ENCODE measurements at regions not wholly inside any gene's neighbourhood (a gene's known extent, or its start where the extent isn't known, plus 50 kb on each side); places are given as distances from the start of the nearest gene placed in this dataset.

GRCh38 chr2:160634436-160634835 lies 140.8 kb upstream of the RBMS1 start:
- no peak for DNase-seq (ENCODE audit: low read depth, low spot score)
- ATAC-seq: no peak
- H3K4me1 ChIP-seq (ENCODE audit: control insufficient read depth, insufficient read depth, low read length): no peaks in the 10 kb centered on the region
- H3K4me3 ChIP-seq (ENCODE audit: low read depth in 2 of 2, low read length in 2 of 2): no peak overlapping the region
- CTCF ChIA-PET: no interaction called here
- BruUV-seq (replicated peaks): no TSS peak
- intact Hi-C loops (cut with micrococcal nuclease; ENCODE audit: unreplicated experiment) (no loop called here), in situ Hi-C loops (cut with HindIII; ENCODE audit: low pct_unique_long_range_greater_than_20kb, low sequenced_read_pairs) (no loop called here)
- POLR2A ChIA-PET: no interaction called here
- no peak overlapping the region for H3K27ac ChIP-seq (ENCODE audit: low read length)
- H3K27me3 ChIP-seq (ENCODE audit: control insufficient read depth, insufficient read depth, low read length): no peaks in the 10 kb centered on the region
- no peaks in the 10 kb centered on the region for H3K36me3 ChIP-seq (ENCODE audit: control insufficient read depth, insufficient read depth, low read length)
- TF ChIP-seq, protein P1, sequence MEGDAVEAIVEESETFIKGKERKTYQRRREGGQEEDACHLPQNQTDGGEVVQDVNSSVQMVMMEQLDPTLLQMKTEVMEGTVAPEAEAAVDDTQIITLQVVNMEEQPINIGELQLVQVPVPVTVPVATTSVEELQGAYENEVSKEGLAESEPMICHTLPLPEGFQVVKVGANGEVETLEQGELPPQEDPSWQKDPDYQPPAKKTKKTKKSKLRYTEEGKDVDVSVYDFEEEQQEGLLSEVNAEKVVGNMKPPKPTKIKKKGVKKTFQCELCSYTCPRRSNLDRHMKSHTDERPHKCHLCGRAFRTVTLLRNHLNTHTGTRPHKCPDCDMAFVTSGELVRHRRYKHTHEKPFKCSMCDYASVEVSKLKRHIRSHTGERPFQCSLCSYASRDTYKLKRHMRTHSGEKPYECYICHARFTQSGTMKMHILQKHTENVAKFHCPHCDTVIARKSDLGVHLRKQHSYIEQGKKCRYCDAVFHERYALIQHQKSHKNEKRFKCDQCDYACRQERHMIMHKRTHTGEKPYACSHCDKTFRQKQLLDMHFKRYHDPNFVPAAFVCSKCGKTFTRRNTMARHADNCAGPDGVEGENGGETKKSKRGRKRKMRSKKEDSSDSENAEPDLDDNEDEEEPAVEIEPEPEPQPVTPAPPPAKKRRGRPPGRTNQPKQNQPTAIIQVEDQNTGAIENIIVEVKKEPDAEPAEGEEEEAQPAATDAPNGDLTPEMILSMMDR (IDR thresholded peaks at IDR 0.05): no peak
- no peak for TF ChIP-seq TCF7L2 (IDR thresholded peaks at IDR 0.05; ENCODE audit: low read depth, low read length)
- TF ChIP-seq, protein P2, sequence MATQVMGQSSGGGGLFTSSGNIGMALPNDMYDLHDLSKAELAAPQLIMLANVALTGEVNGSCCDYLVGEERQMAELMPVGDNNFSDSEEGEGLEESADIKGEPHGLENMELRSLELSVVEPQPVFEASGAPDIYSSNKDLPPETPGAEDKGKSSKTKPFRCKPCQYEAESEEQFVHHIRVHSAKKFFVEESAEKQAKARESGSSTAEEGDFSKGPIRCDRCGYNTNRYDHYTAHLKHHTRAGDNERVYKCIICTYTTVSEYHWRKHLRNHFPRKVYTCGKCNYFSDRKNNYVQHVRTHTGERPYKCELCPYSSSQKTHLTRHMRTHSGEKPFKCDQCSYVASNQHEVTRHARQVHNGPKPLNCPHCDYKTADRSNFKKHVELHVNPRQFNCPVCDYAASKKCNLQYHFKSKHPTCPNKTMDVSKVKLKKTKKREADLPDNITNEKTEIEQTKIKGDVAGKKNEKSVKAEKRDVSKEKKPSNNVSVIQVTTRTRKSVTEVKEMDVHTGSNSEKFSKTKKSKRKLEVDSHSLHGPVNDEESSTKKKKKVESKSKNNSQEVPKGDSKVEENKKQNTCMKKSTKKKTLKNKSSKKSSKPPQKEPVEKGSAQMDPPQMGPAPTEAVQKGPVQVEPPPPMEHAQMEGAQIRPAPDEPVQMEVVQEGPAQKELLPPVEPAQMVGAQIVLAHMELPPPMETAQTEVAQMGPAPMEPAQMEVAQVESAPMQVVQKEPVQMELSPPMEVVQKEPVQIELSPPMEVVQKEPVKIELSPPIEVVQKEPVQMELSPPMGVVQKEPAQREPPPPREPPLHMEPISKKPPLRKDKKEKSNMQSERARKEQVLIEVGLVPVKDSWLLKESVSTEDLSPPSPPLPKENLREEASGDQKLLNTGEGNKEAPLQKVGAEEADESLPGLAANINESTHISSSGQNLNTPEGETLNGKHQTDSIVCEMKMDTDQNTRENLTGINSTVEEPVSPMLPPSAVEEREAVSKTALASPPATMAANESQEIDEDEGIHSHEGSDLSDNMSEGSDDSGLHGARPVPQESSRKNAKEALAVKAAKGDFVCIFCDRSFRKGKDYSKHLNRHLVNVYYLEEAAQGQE (IDR thresholded peaks at IDR 0.05; ENCODE audit: insufficient read depth in 1 of 2, low read depth in 2 of 2, low read length in 1 of 2): no peak
- TF ChIP-seq POLR2AphosphoS5 (IDR thresholded peaks at IDR 0.05; ENCODE audit: low read depth, low read length): no peak
- no peak for TF ChIP-seq SIN3A (IDR thresholded peaks at IDR 0.05; ENCODE audit: borderline replicate concordance, insufficient read depth, low read depth, low read length)
- peaks cover 5% of the 10 kb centered on the region; the same call in 1 of the 2 replicates for H3K9me3 ChIP-seq (ENCODE audit: control insufficient read depth, insufficient read depth, low read depth, low read length)

DNA sequence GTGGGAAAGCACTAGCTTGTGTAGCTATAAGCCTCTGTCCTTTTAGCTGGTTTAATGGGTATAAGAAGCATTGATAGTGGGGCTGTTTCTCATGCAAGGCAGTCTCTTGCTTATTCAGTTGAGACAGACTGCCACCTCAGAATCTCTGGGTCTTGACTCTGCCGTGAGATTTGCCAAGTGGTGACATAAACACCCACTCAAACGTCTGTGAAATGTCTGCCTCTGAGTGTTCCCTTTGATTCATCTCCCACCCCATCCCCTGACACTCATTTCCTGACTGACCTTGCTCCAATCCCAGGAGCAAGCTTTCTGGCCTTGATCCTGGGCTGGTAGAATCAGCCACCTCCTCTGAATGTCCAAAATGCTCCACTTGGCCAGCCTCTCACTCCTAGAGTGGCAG lies 141.9 kb upstream of the RBMS1 start:
- in situ Hi-C loops (cut with HindIII; ENCODE audit: low pct_unique_long_range_greater_than_20kb, low sequenced_read_pairs) (no loop called here), intact Hi-C loops (cut with micrococcal nuclease; ENCODE audit: unreplicated experiment) (no loop called here)
- no peaks in the 10 kb centered on the region for H3K36me3 ChIP-seq (ENCODE audit: control insufficient read depth, insufficient read depth, low read length)
- POLR2A ChIA-PET: no interaction called here
- TF ChIP-seq, protein P1 (IDR thresholded peaks at IDR 0.05): no peak
- H3K27ac ChIP-seq (ENCODE audit: low read length): no peak overlapping the region
- DNase-seq (ENCODE audit: low read depth, low spot score) (no peak), ATAC-seq (no peak)
- no peak overlapping the region for H3K4me3 ChIP-seq (ENCODE audit: low read depth in 2 of 2, low read length in 2 of 2)
- H3K27me3 ChIP-seq (ENCODE audit: control insufficient read depth, insufficient read depth, low read length): no peaks in the 10 kb centered on the region
- H3K4me1 ChIP-seq (ENCODE audit: control insufficient read depth, insufficient read depth, low read length): no peaks in the 10 kb centered on the region
- CTCF ChIA-PET: no interaction called here
- BruUV-seq (replicated peaks): no TSS peak
- H3K9me3 ChIP-seq (ENCODE audit: control insufficient read depth, insufficient read depth, low read depth, low read length): peaks cover 9% of the 10 kb centered on the region; the same call in 1 of the 2 replicates

DNA sequence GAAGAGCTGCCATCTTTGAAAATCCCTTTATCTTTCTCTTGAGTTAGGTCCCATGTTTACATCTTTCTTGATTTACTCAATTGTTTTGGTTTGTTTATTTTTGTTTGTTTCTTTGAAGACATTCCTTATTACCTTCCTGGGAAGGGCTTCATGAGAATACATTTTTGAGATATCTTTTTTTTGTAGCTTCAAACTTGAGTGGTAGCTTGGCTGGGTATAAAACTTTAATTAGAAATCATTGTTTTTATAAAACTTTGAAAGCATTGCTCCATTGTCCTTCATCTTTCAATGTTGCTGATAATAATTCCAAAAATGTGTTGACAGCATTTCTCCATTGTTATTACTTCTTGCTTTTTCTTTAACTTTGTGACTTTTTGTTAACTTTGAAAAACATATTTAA lies 145.9 kb upstream of the RBMS1 start:
- no peak for DNase-seq (ENCODE audit: low read depth, low spot score)
- Histone ChIP-seq H3K27ac (ENCODE audit: low read length) (no peak overlapping the region), H3K27me3 (ENCODE audit: control insufficient read depth, insufficient read depth, low read length) (no peaks in the 10 kb centered on the region), H3K4me1 (ENCODE audit: control insufficient read depth, insufficient read depth, low read length) (no peaks in the 10 kb centered on the region), H3K4me3 (ENCODE audit: low read depth in 2 of 2, low read length in 2 of 2) (no peak overlapping the region), H3K9me3 (ENCODE audit: control insufficient read depth, insufficient read depth, low read depth, low read length) (peaks cover 9% of the 10 kb centered on the region; the same call in 1 of the 2 replicates), H3K36me3 (ENCODE audit: control insufficient read depth, insufficient read depth, low read length) (no peaks in the 10 kb centered on the region)
- CTCF ChIA-PET: no interaction called here
- no TSS peak for BruUV-seq (replicated peaks)
- in situ Hi-C loops (cut with HindIII; ENCODE audit: low pct_unique_long_range_greater_than_20kb, low sequenced_read_pairs) (no loop called here), intact Hi-C loops (cut with micrococcal nuclease; ENCODE audit: unreplicated experiment) (no loop called here)
- TF ChIP-seq POLR2AphosphoS5 (IDR thresholded peaks at IDR 0.05; ENCODE audit: low read depth, low read length): no peak
- TF ChIP-seq, protein P1 (IDR thresholded peaks at IDR 0.05): no peak
- ATAC-seq: no peak
- POLR2A ChIA-PET: no interaction called here

Data from Panc1 (cell line).